Progenitor cell of endocrine pancreas (in vitro differentiated cells): ENCODE measurements at regions not wholly inside any gene's neighbourhood (a gene's known extent, or its start where the extent isn't known, plus 50 kb on each side); places are given as distances from the start of the nearest gene placed in this dataset.
"Not testable (repeated sequence)": the region's sequence is repeated elsewhere in the genome, so short reads cannot be mapped to it uniquely, and the experiment has no call there.

Experiments
- DNase-seq: peaks from one replicate; pipeline ENCODE4 v3.0.0; 2021; ENCODE audit warnings: low spot score; ENCODE audit not compliant: unreplicated experiment
- H3K27ac Mint-ChIP-seq: 2 replicates; pipeline ENCODE4 v1.8.0; 2021; ENCODE audit warnings: mild to moderate bottlenecking, moderate library complexity, mixed read lengths
- H3K27me3 Mint-ChIP-seq: 2 replicates; pipeline ENCODE4 v1.8.0; 2021; ENCODE audit warnings: mixed read lengths
- H3K36me3 Mint-ChIP-seq: 2 replicates; pipeline ENCODE4 v1.8.0; 2022; ENCODE audit warnings: mixed read lengths; ENCODE audit not compliant: insufficient read depth
- H3K4me1 Mint-ChIP-seq: 2 replicates; pipeline ENCODE4 v1.8.0; 2021; ENCODE audit warnings: low read depth, mixed read lengths
- H3K4me3 Mint-ChIP-seq: 2 replicates; pipeline ENCODE4 v1.8.0; 2021; ENCODE audit warnings: low read depth, mild to moderate bottlenecking, moderate library complexity, mixed read lengths
- H3K9me3 Mint-ChIP-seq: 2 replicates; pipeline ENCODE4 v1.8.0; 2021; ENCODE audit warnings: low read depth, mixed read lengths
- CTCF ChIP-seq: fragments of 200-600 bp; sonication (generic); IDR thresholded peaks from one replicate; pipeline ENCODE4 v1.5.0; 2021; ENCODE audit warnings: antibody characterized with exemption, mild to moderate bottlenecking; ENCODE audit not compliant: unreplicated experiment

DNA sequence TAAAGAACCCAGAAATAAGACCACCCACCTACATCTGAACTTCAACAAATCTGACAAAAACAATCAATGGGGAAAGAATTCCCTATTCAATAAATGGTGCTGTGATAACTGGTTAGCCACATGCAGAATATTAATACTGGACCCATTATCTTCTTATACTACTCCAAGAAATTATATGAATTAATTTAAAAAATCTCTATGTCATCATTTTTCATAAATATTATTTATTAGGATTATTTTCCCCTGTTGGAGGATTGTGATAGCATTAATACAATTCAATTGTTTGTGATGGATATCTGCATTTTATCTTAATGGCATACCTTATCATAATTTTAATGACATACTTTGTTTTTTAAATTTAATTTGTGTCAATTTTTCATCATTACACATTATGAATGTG is 682.2 kb upstream of the CTNND2 start:
- no peak for TF ChIP-seq CTCF
- DNase-seq, result no peak
- H3K36me3 Mint-ChIP-seq, result no peaks in the 10 kb centered on the region
- H3K4me3 Mint-ChIP-seq, result no peak overlapping the region
- H3K27ac Mint-ChIP-seq, result no peak overlapping the region
- no peaks in the 10 kb centered on the region for H3K27me3 Mint-ChIP-seq
- H3K9me3 Mint-ChIP-seq, result no peaks in the 10 kb centered on the region
- H3K4me1 Mint-ChIP-seq, result no peaks in the 10 kb centered on the region

DNA sequence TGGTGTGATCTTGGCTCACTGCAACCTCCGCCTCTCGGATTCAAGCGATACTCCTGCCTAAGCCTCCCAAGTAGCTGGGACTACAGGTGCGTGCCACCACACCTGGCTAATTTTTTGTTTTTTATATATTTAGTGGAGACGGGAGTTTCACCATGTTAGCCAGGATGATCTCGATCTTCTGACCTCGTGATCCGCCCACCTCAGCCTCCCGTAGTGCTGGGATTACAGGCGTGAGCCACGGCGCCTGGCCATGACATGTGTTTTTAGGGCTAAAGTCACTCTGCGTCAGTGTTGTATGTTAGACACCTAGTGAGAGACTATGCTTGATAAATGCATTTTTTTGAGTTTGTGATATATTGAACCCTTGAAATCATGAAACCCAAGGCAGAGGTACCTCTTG is 674.6 kb upstream of the CTNND2 start:
- H3K9me3 Mint-ChIP-seq, H3K27me3 Mint-ChIP-seq, H3K4me3 Mint-ChIP-seq, H3K36me3 Mint-ChIP-seq, H3K27ac Mint-ChIP-seq, DNase-seq, H3K4me1 Mint-ChIP-seq: not testable (repeated sequence)

- not testable (repeated sequence) for H3K4me3 Mint-ChIP-seq, DNase-seq, H3K27me3 Mint-ChIP-seq, H3K9me3 Mint-ChIP-seq, H3K36me3 Mint-ChIP-seq, H3K27ac Mint-ChIP-seq, H3K4me1 Mint-ChIP-seq
Measured at GRCh38 chr5:12576953-12577352, 672.7 kb upstream of the CTNND2 start.

- H3K27me3 Mint-ChIP-seq, H3K4me1 Mint-ChIP-seq, DNase-seq, H3K4me3 Mint-ChIP-seq, H3K36me3 Mint-ChIP-seq, H3K27ac Mint-ChIP-seq, H3K9me3 Mint-ChIP-seq: not testable (repeated sequence)
Measured at GRCh38 chr5:12574298-12575093, 670.2 kb upstream of the CTNND2 start.

GRCh38 chr5:12573916-12574297 is 669.7 kb upstream of the CTNND2 start:
- H3K9me3 Mint-ChIP-seq, H3K36me3 Mint-ChIP-seq, H3K4me1 Mint-ChIP-seq, H3K4me3 Mint-ChIP-seq, H3K27ac Mint-ChIP-seq, H3K27me3 Mint-ChIP-seq, DNase-seq: not testable (repeated sequence)

DNA sequence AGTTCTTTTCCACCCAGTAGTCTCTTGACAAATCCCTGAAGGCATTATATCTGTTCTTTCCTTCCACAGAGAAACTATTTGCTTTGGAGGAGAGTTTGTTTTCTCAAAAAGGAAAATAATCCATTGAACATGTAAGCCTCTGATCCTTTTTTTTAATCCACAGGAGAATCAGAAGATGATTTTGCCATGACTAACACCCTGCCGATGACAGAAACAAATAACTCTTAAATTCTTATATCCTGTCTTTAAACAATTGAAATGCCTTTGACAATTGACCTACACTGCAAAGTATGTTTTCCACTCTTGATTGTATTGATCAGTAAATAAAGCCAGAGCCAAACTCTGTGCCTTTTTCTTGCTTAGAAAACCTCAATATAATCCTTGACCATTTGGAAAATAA is 666.4 kb upstream of the CTNND2 start:
- DNase-seq, result no peak
- Mint-ChIP-seq H3K4me3 (no peak overlapping the region), H3K36me3 (no peaks in the 10 kb centered on the region), H3K9me3 (peaks cover under 1% of the 10 kb centered on the region), H3K27me3 (no peaks in the 10 kb centered on the region), H3K27ac (peak overlapping the region; percentile 56), H3K4me1 (peaks cover 10% of the 10 kb centered on the region)
- TF ChIP-seq CTCF, result no peak

- H3K4me1 Mint-ChIP-seq, result peaks cover 10% of the 10 kb centered on the region
- H3K36me3 Mint-ChIP-seq, result no peaks in the 10 kb centered on the region
- no peaks in the 10 kb centered on the region for H3K27me3 Mint-ChIP-seq
- H3K27ac Mint-ChIP-seq, result no peak overlapping the region
- TF ChIP-seq CTCF, result no peak
- peaks cover 8% of the 10 kb centered on the region for H3K9me3 Mint-ChIP-seq
- DNase-seq, result no peak
- H3K4me3 Mint-ChIP-seq, result no peak overlapping the region
Measured at GRCh38 chr5:12566441-12566840, 662.2 kb upstream of the CTNND2 start.
